ENCODE measurements at regions not wholly inside any gene's neighbourhood (a gene's known extent, or its start where the extent isn't known, plus 50 kb on each side); places are given as distances from the start of the nearest gene placed in this dataset.

- DNase-seq (ENCODE audit: low read depth), result no peak
These were observed 553.6 kb upstream of the ATP2B1 start for GRCh38 chr12:90262251-90262650.

GRCh38 chr12:90261283-90261682 is 552.6 kb upstream of the ATP2B1 start:
- TF ChIP-seq CTCF (IDR thresholded peaks at IDR 0.05; ENCODE audit: insufficient read depth, low read depth, low read length, missing control alignments), result no peak
- no peak overlapping the region for H3K4me3 ChIP-seq (ENCODE audit: low read depth, low read length)
- DNase-seq (ENCODE audit: low read depth), result no peak

More at GRCh38 chr12:90262251-90262650, 553.6 kb upstream of the ATP2B1 start:
- TF ChIP-seq CTCF (IDR thresholded peaks at IDR 0.05; ENCODE audit: insufficient read depth, low read depth, low read length, missing control alignments), result no peak
- no peak overlapping the region for H3K4me3 ChIP-seq (ENCODE audit: low read depth, low read length)

- no peak for DNase-seq (ENCODE audit: low read depth)
- no peak for TF ChIP-seq CTCF (IDR thresholded peaks at IDR 0.05; ENCODE audit: insufficient read depth, low read depth, low read length, missing control alignments)
- no peak overlapping the region for H3K4me3 ChIP-seq (ENCODE audit: low read depth, low read length)
These were observed 551.5 kb upstream of the ATP2B1 start for GRCh38 chr12:90260136-90260535.

GRCh38 chr12:90257927-90258624 is 549.4 kb upstream of the ATP2B1 start:
- no peak for TF ChIP-seq CTCF (IDR thresholded peaks at IDR 0.05; ENCODE audit: insufficient read depth, low read depth, low read length, missing control alignments)
- no peak for DNase-seq (ENCODE audit: low read depth)
- no peak overlapping the region for H3K4me3 ChIP-seq (ENCODE audit: low read depth, low read length)

GRCh38 chr12:90254796-90255195 is 546.2 kb upstream of the ATP2B1 start:
- H3K4me3 ChIP-seq (ENCODE audit: low read depth, low read length), result no peak overlapping the region
- no peak for TF ChIP-seq CTCF (IDR thresholded peaks at IDR 0.05; ENCODE audit: insufficient read depth, low read depth, low read length, missing control alignments)
- no peak for DNase-seq (ENCODE audit: low read depth)

- no peak overlapping the region for H3K4me3 ChIP-seq (ENCODE audit: low read depth, low read length)
- TF ChIP-seq CTCF (IDR thresholded peaks at IDR 0.05; ENCODE audit: insufficient read depth, low read depth, low read length, missing control alignments), result peak; percentile 50
- DNase-seq (ENCODE audit: low read depth), result peak; percentile 92
These were observed 545.1 kb upstream of the ATP2B1 start for GRCh38 chr12:90253674-90254181.

- DNase-seq (ENCODE audit: low read depth), result no peak
- no peak overlapping the region for H3K4me3 ChIP-seq (ENCODE audit: low read depth, low read length)
- no peak for TF ChIP-seq CTCF (IDR thresholded peaks at IDR 0.05; ENCODE audit: insufficient read depth, low read depth, low read length, missing control alignments)
These were observed 544.5 kb upstream of the ATP2B1 start for GRCh38 chr12:90253136-90253535.
